Breast epithelium (tissue), 3 donors: ENCODE measurements at regions not wholly inside any gene's neighbourhood (a gene's known extent, or its start where the extent isn't known, plus 50 kb on each side); places are given as distances from the start of the nearest gene placed in this dataset.

Source experiments
- POLR2AphosphoS5 ChIP-seq, 3 donors: sonication (generic); formaldehyde crosslinking; IDR thresholded peaks; one replicate each; pipeline ENCODE4 v1.6.1; 2017; ENCODE audit warnings: antibody characterized with exemption in 3 of 3
- TF ChIP-seq, protein P1 (sequence below), 3 donors: fragments of 450-650 bp; IDR thresholded peaks; one replicate each; pipeline ENCODE4 v1.5.1; 2016 to 2017; ENCODE audit warnings: antibody characterized with exemption in 3 of 3, mild to moderate bottlenecking in 3 of 3, moderate library complexity in 3 of 3

GRCh38 chr16:54815177-54815576 is 115.5 kb upstream of the IRX5 start:
- TF ChIP-seq POLR2AphosphoS5 (IDR thresholded peaks at IDR 0.05): no peak
- TF ChIP-seq, protein P1, sequence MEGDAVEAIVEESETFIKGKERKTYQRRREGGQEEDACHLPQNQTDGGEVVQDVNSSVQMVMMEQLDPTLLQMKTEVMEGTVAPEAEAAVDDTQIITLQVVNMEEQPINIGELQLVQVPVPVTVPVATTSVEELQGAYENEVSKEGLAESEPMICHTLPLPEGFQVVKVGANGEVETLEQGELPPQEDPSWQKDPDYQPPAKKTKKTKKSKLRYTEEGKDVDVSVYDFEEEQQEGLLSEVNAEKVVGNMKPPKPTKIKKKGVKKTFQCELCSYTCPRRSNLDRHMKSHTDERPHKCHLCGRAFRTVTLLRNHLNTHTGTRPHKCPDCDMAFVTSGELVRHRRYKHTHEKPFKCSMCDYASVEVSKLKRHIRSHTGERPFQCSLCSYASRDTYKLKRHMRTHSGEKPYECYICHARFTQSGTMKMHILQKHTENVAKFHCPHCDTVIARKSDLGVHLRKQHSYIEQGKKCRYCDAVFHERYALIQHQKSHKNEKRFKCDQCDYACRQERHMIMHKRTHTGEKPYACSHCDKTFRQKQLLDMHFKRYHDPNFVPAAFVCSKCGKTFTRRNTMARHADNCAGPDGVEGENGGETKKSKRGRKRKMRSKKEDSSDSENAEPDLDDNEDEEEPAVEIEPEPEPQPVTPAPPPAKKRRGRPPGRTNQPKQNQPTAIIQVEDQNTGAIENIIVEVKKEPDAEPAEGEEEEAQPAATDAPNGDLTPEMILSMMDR (IDR thresholded peaks at IDR 0.05): no peak
